ENCODE measurements at regions not wholly inside any gene's neighbourhood (a gene's known extent, or its start where the extent isn't known, plus 50 kb on each side); places are given as distances from the start of the nearest gene placed in this dataset.

DNA sequence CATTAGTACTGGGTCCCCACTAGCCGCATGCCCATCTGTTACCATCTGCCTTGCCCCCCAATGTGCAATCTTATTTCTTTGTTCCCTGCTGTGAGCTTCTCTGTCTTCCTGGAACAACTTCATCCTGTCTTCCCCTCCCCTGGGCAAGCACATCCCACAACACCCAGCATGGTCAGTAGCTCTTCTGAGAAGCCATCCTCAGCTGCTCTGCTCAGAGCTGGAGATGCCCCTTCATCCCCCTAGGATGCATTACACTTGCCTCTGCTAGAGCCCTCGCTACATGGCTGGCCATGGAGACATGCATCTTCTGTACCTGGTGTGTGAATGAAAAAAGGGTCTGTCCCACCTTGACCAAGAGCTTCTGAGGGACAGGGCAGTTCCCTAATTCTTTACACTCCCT is 141.2 kb downstream of the CDC5L start:
- no peak for DNase-seq
- no peak overlapping the region for H3K9ac ChIP-seq (ENCODE audit: low read length)
- H3K27ac ChIP-seq (ENCODE audit: low read length), result no peak overlapping the region
- no peaks in the 10 kb centered on the region for H3K36me3 ChIP-seq (ENCODE audit: insufficient read depth, low read length)
- peaks cover 3% of the 10 kb centered on the region for H3K4me1 ChIP-seq (ENCODE audit: low read length)
- H2AFZ ChIP-seq (ENCODE audit: low read length), result no peak overlapping the region
- no peaks in the 10 kb centered on the region for H3K9me2 ChIP-seq (replicated peaks; ENCODE audit: insufficient read depth, low read length)
- H3K4me2 ChIP-seq (ENCODE audit: low read depth, low read length, poor library complexity, severe bottlenecking), result no peak overlapping the region
- H3K27me3 ChIP-seq (ENCODE audit: low read length), result no peaks in the 10 kb centered on the region
- no peaks in the 10 kb centered on the region for H3K79me2 ChIP-seq (ENCODE audit: low read length)
- H3K4me3 ChIP-seq (ENCODE audit: low read length), result no peak overlapping the region
- no peaks in the 10 kb centered on the region for H3K9me3 ChIP-seq (ENCODE audit: low read length)
- no peaks in the 10 kb centered on the region for H4K20me1 ChIP-seq (ENCODE audit: insufficient read depth, low read depth, low read length)

- Histone ChIP-seq H3K79me2 (ENCODE audit: low read length) (no peaks in the 10 kb centered on the region), H3K9me2 (replicated peaks; ENCODE audit: insufficient read depth, low read length) (no peaks in the 10 kb centered on the region), H3K4me2 (ENCODE audit: low read depth, low read length, poor library complexity, severe bottlenecking) (no peak overlapping the region), H3K27ac (ENCODE audit: low read length) (no peak overlapping the region), H2AFZ (ENCODE audit: low read length) (no peak overlapping the region), H3K4me3 (ENCODE audit: low read length) (no peak overlapping the region), H3K4me1 (ENCODE audit: low read length) (no peaks in the 10 kb centered on the region), H3K36me3 (ENCODE audit: insufficient read depth, low read length) (no peaks in the 10 kb centered on the region), H3K27me3 (ENCODE audit: low read length) (no peaks in the 10 kb centered on the region), H3K9ac (ENCODE audit: low read length) (no peak overlapping the region), H3K9me3 (ENCODE audit: low read length) (no peaks in the 10 kb centered on the region), H4K20me1 (ENCODE audit: insufficient read depth, low read depth, low read length) (no peaks in the 10 kb centered on the region)
- DNase-seq, result no peak
Measured at GRCh38 chr6:44529146-44529905, 141.8 kb downstream of the CDC5L start.

GRCh38 chr6:44530209-44530909 is 142.9 kb downstream of the CDC5L start:
- H3K79me2 ChIP-seq (ENCODE audit: low read length), result no peaks in the 10 kb centered on the region
- no peak for DNase-seq
- no peaks in the 10 kb centered on the region for H3K9me3 ChIP-seq (ENCODE audit: low read length)
- H3K4me2 ChIP-seq (ENCODE audit: low read depth, low read length, poor library complexity, severe bottlenecking), result no peak overlapping the region
- H3K9me2 ChIP-seq (replicated peaks; ENCODE audit: insufficient read depth, low read length), result no peaks in the 10 kb centered on the region
- H3K9ac ChIP-seq (ENCODE audit: low read length), result no peak overlapping the region
- no peak overlapping the region for H3K4me3 ChIP-seq (ENCODE audit: low read length)
- H4K20me1 ChIP-seq (ENCODE audit: insufficient read depth, low read depth, low read length), result no peaks in the 10 kb centered on the region
- no peaks in the 10 kb centered on the region for H3K27me3 ChIP-seq (ENCODE audit: low read length)
- H3K27ac ChIP-seq (ENCODE audit: low read length), result no peak overlapping the region
- no peaks in the 10 kb centered on the region for H3K36me3 ChIP-seq (ENCODE audit: insufficient read depth, low read length)
- H2AFZ ChIP-seq (ENCODE audit: low read length), result no peak overlapping the region
- H3K4me1 ChIP-seq (ENCODE audit: low read length), result no peaks in the 10 kb centered on the region

DNA sequence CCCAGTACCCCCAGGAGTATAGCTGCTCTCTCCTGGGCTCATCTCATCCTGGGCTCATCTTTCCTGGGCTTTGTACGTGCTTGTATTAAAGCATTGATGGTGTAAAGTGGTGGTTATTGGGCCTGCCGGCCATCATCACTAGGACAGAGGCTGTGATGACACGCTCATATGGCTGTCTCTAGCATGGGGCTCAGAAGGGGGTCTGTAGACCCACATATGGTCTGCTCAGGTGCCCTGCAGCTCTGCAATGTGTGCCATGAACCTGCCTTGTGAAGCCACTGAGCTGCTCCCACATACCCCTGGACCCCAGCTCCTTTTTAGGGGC is 143.4 kb downstream of the CDC5L start:
- no peaks in the 10 kb centered on the region for H3K27me3 ChIP-seq (ENCODE audit: low read length)
- no peak for DNase-seq
- no peaks in the 10 kb centered on the region for H4K20me1 ChIP-seq (ENCODE audit: insufficient read depth, low read depth, low read length)
- H3K4me2 ChIP-seq (ENCODE audit: low read depth, low read length, poor library complexity, severe bottlenecking), result no peak overlapping the region
- no peaks in the 10 kb centered on the region for H3K9me2 ChIP-seq (replicated peaks; ENCODE audit: insufficient read depth, low read length)
- no peaks in the 10 kb centered on the region for H3K36me3 ChIP-seq (ENCODE audit: insufficient read depth, low read length)
- no peaks in the 10 kb centered on the region for H3K9me3 ChIP-seq (ENCODE audit: low read length)
- H3K9ac ChIP-seq (ENCODE audit: low read length), result no peak overlapping the region
- no peaks in the 10 kb centered on the region for H3K4me1 ChIP-seq (ENCODE audit: low read length)
- no peak overlapping the region for H2AFZ ChIP-seq (ENCODE audit: low read length)
- H3K4me3 ChIP-seq (ENCODE audit: low read length), result no peak overlapping the region
- no peaks in the 10 kb centered on the region for H3K79me2 ChIP-seq (ENCODE audit: low read length)
- H3K27ac ChIP-seq (ENCODE audit: low read length), result no peak overlapping the region

DNA sequence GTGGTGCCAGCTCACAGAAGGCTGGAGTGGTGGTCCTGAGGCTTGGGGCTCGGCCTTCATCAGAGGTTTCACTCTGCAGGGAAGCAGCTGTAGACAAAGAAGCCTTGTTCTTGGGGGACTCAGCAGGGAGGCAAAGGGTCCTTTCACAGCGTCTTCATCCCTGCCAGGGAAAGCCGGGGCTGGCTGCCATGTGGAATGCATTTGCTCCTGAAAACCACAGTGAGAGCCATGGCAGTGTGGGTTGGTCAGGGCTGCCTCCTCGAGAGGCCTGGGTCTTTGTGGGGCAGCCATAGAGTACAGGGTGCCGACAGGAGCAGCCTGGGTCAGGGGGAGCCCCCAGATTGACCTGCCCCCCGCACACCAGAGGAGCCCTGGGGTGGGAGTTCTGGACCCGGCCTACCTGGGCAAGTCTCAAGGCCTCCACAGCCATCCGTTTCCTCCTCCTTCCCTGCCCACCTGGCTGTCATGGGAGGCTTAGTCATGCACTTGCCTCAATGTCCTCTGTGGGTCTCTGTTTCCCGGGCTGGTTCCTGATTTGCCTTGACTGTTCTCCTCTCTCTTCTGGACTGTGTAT is 144.0 kb downstream of the CDC5L start:
- no peaks in the 10 kb centered on the region for H3K4me1 ChIP-seq (ENCODE audit: low read length)
- H3K27ac ChIP-seq (ENCODE audit: low read length), result no peak overlapping the region
- H3K27me3 ChIP-seq (ENCODE audit: low read length), result no peaks in the 10 kb centered on the region
- H3K9ac ChIP-seq (ENCODE audit: low read length), result no peak overlapping the region
- H3K4me2 ChIP-seq (ENCODE audit: low read depth, low read length, poor library complexity, severe bottlenecking), result no peak overlapping the region
- H3K36me3 ChIP-seq (ENCODE audit: insufficient read depth, low read length), result no peaks in the 10 kb centered on the region
- H3K79me2 ChIP-seq (ENCODE audit: low read length), result no peaks in the 10 kb centered on the region
- no peak for DNase-seq
- no peak overlapping the region for H2AFZ ChIP-seq (ENCODE audit: low read length)
- no peaks in the 10 kb centered on the region for H3K9me3 ChIP-seq (ENCODE audit: low read length)
- no peak overlapping the region for H3K4me3 ChIP-seq (ENCODE audit: low read length)
- H3K9me2 ChIP-seq (replicated peaks; ENCODE audit: insufficient read depth, low read length), result no peaks in the 10 kb centered on the region
- H4K20me1 ChIP-seq (ENCODE audit: insufficient read depth, low read depth, low read length), result no peaks in the 10 kb centered on the region

DNA sequence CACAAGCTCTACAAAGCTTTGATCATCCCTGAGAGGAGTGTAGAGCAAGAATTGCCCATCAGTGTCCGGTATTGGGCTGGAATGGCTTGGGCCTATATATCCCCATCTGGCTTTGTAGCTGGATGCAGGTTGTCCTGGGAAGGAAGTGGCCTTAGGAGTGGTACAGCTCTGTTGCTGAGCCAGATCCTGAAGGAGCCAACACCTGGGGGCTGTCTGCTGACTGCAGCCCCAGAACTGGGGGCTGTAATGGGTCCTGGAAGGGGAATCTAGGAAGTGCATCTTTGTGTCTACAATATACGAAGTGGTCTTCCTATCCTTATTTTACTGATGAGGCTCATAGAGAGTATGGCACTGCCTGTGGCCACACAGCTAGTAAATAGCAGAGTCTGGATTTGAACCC is 145.9 kb downstream of the CDC5L start:
- no peaks in the 10 kb centered on the region for H3K9me2 ChIP-seq (replicated peaks; ENCODE audit: insufficient read depth, low read length)
- H3K27ac ChIP-seq (ENCODE audit: low read length), result no peak overlapping the region
- H3K4me1 ChIP-seq (ENCODE audit: low read length), result no peaks in the 10 kb centered on the region
- no peaks in the 10 kb centered on the region for H3K27me3 ChIP-seq (ENCODE audit: low read length)
- H3K79me2 ChIP-seq (ENCODE audit: low read length), result no peaks in the 10 kb centered on the region
- no peak for DNase-seq
- no peaks in the 10 kb centered on the region for H3K36me3 ChIP-seq (ENCODE audit: insufficient read depth, low read length)
- H2AFZ ChIP-seq (ENCODE audit: low read length), result no peak overlapping the region
- no peak overlapping the region for H3K4me2 ChIP-seq (ENCODE audit: low read depth, low read length, poor library complexity, severe bottlenecking)
- no peak overlapping the region for H3K9ac ChIP-seq (ENCODE audit: low read length)
- H4K20me1 ChIP-seq (ENCODE audit: insufficient read depth, low read depth, low read length), result no peaks in the 10 kb centered on the region
- no peaks in the 10 kb centered on the region for H3K9me3 ChIP-seq (ENCODE audit: low read length)
- no peak overlapping the region for H3K4me3 ChIP-seq (ENCODE audit: low read length)

DNA sequence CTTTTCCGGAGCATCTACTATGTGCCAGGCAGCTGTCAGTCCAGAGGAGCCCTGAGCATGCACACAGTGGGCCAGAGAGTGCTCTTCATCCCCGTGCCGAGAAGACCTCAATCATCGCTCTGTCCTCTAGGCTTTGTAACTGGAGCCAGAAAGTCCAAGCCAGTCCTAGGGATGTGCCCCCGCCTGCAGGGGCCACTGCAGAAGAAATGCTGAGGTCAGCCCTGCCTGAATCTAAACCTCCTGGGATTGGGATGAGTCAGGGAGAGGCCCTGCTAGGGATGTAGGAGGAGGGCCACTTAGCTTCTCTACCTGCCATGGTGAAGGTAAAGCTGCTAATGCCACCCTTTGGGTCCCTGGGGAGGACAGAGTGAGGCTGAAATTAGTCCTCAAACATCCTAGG is 146.8 kb downstream of the CDC5L start:
- Histone ChIP-seq H3K9ac (ENCODE audit: low read length) (no peak overlapping the region), H3K27ac (ENCODE audit: low read length) (no peak overlapping the region), H2AFZ (ENCODE audit: low read length) (no peak overlapping the region), H3K4me3 (ENCODE audit: low read length) (no peak overlapping the region), H4K20me1 (ENCODE audit: insufficient read depth, low read depth, low read length) (no peaks in the 10 kb centered on the region), H3K4me2 (ENCODE audit: low read depth, low read length, poor library complexity, severe bottlenecking) (no peak overlapping the region), H3K79me2 (ENCODE audit: low read length) (no peaks in the 10 kb centered on the region), H3K4me1 (ENCODE audit: low read length) (no peaks in the 10 kb centered on the region), H3K36me3 (ENCODE audit: insufficient read depth, low read length) (no peaks in the 10 kb centered on the region), H3K9me3 (ENCODE audit: low read length) (no peaks in the 10 kb centered on the region), H3K27me3 (ENCODE audit: low read length) (no peaks in the 10 kb centered on the region), H3K9me2 (replicated peaks; ENCODE audit: insufficient read depth, low read length) (no peaks in the 10 kb centered on the region)
- DNase-seq, result no peak

GRCh38 chr6:44535446-44535845 is 147.9 kb downstream of the CDC5L start:
- DNase-seq, result no peak
- H3K9me2 ChIP-seq (replicated peaks; ENCODE audit: insufficient read depth, low read length), result no peaks in the 10 kb centered on the region
- no peak overlapping the region for H3K4me3 ChIP-seq (ENCODE audit: low read length)
- H3K27me3 ChIP-seq (ENCODE audit: low read length), result no peaks in the 10 kb centered on the region
- H3K4me2 ChIP-seq (ENCODE audit: low read depth, low read length, poor library complexity, severe bottlenecking), result no peak overlapping the region
- no peaks in the 10 kb centered on the region for H3K9me3 ChIP-seq (ENCODE audit: low read length)
- no peaks in the 10 kb centered on the region for H3K4me1 ChIP-seq (ENCODE audit: low read length)
- H3K79me2 ChIP-seq (ENCODE audit: low read length), result no peaks in the 10 kb centered on the region
- no peak overlapping the region for H3K9ac ChIP-seq (ENCODE audit: low read length)
- H4K20me1 ChIP-seq (ENCODE audit: insufficient read depth, low read depth, low read length), result no peaks in the 10 kb centered on the region
- no peak overlapping the region for H2AFZ ChIP-seq (ENCODE audit: low read length)
- no peaks in the 10 kb centered on the region for H3K36me3 ChIP-seq (ENCODE audit: insufficient read depth, low read length)
- H3K27ac ChIP-seq (ENCODE audit: low read length), result no peak overlapping the region
